GM19397 (cell line): ENCODE measurements at regions not wholly inside any gene's neighbourhood (a gene's known extent, or its start where the extent isn't known, plus 50 kb on each side); places are given as distances from the start of the nearest gene placed in this dataset.

Source experiments
- ATAC-seq: cut with Tn5 transposase; IDR thresholded peaks from one replicate; pipeline ENCODE4 v1.9.1; 2021; ENCODE audit warnings: mild to moderate bottlenecking, moderate library complexity; ENCODE audit not compliant: unreplicated experiment

DNA sequence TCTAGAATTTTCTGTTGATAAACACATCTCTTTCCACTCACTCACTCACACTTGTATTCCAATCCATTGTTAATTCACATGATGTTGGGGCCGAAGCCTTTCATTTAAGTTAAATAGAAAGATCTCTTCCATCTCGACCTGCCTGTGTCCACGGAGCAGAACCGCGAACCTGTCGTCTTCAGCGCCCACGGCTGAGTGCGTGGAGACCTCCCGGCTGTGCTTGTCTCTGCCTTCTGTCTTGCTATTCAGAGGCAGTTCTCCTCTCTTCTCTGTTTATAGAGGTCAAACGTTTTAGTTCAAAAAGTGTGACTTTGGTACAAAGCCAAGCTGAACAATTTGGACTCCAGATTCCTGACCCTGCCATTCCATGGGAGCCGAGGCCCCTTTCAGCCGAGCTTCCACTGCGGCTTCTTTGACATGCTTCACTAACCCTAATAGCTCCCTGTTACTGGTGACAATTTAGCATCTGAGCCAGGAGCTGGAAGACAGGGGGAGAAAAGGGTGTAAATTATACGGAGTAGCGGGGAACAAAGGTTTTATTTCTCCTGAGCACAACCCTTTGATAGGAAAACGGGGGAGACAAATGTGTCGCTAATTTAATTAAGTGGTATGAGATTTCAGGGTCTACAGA lies 314.4 kb upstream of the IRX4 start:
- no peak for ATAC-seq

DNA sequence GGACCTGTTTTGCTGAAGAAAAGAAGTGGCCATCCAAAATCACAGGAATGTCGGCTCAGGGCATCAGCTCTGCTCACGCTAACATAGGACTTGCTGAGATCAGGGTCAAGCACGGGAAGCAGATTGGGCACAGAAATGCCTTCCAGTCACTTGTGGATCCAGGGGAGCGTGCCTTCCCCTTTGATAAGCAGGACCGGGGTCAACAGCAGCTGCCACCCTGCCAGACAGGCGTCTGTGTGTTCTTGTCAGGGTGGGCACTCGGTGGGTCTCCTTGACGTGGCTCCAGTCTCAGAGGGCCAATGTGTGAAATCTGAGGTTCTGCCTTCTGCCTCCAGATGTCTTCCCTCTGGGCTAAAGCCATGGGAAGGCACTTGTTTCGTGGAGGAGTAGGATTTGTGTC lies 313.7 kb upstream of the IRX4 start:
- ATAC-seq: no peak

DNA sequence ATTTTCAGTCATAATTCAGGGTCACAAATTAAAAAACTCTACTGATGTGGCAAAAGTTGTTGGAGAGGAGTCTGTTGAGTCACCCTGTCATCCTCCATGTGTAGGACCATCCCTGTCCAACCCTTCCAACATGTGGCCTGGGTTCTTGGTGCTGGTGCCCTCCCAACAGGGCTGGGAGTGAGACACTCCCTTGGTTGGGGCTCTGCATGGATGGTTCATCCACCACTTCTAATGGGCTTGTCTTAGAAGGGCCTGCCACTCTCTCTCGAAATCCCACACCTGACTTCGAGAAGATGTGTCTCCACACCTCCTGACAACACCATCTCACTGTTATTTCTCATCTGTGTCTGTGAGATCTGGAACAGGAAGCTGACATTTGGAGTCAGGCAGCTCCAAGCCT lies 312.2 kb upstream of the IRX4 start:
- ATAC-seq: no peak

GRCh38 chr5:2194236-2194555 lies 311.5 kb upstream of the IRX4 start:
- ATAC-seq: no peak

DNA sequence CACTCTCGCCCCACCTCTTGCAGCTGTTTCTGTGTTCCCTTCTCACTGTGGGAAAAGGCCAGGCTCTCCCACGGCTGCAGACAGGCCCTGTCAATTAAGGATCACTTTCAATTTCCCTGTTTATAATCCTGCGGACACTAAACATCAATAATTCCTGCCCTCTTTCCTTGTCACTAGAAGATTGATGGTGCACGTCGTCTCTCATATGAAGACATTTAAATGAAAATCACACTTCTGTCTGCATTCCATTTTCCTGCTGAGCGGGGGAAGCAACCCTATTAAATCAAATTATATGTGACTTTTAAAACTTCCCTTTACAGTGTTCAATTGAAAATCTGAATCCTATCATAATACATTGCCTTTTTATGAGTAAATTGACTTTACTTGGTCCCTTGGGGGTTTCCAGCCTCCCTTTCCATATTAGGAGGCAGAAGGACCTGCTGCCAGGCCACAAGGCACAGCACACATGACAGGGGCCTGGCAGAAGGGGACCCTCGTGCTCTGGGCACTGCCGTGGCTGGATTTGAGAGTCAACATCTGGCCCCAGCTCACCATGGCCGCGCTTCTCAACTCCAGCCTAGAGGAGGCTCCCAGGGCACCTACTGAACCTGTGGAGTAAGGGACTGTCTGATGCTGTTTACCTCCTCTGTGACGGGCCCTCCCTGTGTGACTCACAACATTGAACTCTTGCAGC lies 311.0 kb upstream of the IRX4 start:
- ATAC-seq: no peak

- no peak for ATAC-seq
Measured at GRCh38 chr5:2193142-2193541, 310.4 kb upstream of the IRX4 start.

DNA sequence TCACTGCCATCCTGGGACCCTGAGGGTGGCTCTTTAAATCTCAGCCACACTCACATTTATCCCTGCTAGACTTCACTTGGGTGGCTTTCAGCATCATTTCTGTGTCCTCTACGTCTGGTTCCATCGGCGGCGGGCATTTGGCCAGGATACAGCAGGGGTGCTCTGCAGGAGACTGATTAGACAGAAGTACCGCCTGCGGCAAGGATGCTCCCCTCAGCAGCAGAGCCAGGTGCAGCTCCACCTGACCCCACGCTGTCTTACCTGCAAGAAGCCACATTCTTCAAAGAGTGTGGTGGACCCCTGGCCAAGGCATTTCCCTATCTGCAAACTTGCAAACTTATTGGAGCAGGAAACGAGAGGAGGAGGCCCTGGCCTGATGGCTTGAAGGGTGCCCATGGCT lies 309.8 kb upstream of the IRX4 start:
- no peak for ATAC-seq

- no peak for ATAC-seq
Measured at GRCh38 chr5:2191972-2192371, 309.2 kb upstream of the IRX4 start.

- ATAC-seq: no peak
Measured at GRCh38 chr5:2190549-2190948, 307.8 kb upstream of the IRX4 start.

DNA sequence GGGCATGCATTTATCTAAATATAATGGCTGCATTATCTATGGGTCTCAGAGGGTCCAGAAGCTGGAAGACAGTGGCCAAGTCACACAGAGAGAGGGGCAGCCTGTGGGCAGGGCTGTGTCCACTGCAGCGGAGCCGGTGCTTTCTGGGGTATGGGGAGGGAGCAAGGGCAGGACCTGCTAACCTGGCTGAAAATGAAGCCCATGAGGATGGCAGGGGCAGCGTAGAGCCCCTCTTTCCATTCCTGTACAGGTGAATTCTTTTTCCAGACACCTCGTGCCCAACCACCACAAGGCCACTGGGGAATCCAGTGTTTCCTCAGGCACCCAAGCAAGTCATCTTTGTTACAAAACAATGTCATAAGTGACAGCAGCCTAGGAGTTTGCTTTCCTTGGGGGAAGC lies 305.9 kb upstream of the IRX4 start:
- ATAC-seq: no peak

DNA sequence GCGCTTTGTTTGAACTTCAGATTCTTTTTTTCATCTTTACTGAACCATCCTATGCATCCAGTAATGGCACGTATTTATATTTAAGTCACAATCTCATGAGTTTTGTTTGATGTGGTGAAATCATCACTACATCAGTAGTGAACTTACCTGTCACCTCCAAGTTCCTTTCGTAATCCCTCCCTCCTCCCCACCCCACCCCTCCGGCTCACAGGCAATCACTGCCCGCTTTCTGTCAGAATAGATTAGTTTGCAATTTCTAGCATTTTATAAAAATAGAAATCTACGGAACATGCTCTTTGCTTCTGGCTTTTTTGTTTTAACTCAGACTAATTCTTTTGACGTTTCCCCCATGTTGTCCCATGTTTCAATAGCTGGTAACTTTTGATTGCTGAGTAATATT lies 305.4 kb upstream of the IRX4 start:
- ATAC-seq: no peak

- ATAC-seq: no peak
Measured at GRCh38 chr5:2187687-2188086, 305.0 kb upstream of the IRX4 start.

DNA sequence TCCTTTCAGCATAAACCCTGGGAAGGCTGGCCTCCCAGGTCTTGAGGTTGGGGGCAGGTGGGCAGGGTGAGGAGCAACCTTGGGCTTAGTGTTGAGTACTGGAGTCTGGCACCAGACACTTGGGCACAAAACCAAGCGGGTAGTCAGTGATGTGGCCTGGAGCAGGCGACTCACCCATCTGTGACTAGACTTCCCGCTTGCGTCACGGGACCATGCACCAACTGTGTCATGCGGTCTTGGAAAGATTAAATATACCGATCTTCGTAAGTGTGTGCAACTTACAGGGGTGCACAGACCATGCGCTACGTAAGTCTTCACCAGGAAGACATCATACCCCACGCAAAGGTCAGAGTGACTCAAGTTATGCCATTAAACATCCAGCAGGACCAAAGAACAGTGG lies 304.4 kb upstream of the IRX4 start:
- no peak for ATAC-seq

GRCh38 chr5:2186472-2187015 lies 303.8 kb upstream of the IRX4 start:
- no peak for ATAC-seq

- no peak for ATAC-seq
Measured at GRCh38 chr5:2185646-2186471, 303.1 kb upstream of the IRX4 start.

DNA sequence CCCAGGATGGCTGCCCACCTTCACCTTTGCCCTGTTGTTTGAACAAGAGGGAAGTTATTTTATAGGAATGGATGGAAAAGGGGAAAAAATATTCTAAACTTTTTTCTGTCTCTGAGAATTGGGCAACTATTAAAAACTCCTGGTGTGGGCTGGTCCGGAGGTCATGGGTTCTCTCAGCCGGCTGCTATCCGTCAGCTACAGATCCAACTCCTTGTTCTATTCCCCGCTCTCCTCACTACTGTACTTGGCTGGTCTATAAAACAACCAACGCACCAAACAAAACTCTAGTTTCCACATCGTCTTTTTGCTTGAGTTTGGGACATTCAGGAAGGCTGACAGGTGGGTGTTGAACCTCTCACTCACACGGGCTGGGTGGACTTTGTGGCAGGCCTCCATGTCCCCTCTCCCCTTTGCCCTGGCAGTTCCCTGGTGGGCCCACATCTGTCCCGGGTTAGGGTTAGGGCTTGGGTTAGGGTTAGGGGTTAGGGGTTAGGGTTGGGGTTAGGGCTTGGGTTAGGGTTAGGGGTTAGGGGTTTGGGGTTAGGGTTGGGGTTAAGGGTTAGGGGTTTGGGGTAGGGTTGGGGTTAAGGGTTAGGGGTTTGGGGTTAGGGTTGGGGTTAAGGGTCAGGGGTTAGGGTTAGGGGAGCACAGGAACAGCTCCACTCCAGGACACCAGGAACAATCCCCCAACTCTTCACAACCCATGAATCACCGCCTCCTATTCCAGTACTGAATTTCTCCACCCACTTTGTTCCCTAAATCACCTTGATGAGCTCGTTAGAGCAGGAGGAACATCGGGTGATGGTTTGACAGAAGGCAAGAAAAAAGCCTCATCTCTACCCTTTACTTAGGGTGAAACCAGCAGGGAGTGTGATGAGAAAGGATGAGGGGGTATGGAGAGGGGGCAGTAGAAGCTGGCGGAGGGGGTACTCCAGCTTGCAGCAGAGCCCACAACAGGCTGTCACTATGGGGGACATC lies 302.1 kb upstream of the IRX4 start:
- no peak for ATAC-seq

DNA sequence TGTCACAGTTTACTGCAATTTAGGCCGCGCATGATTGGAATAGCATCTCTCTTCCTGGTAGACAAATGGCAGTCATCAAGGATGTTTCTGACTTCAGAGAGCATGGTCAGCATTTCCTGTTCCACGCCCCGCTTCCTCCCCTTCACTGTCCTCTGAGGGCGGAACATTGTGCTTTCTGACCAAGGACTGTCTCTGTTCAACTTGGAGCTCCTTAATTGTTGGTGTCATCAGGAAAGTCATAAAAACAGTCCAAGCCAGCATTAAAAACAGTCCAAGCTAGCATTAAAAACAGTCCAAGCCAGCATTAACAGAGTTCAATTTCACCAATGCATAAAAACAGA lies 301.3 kb upstream of the IRX4 start:
- no peak for ATAC-seq

DNA sequence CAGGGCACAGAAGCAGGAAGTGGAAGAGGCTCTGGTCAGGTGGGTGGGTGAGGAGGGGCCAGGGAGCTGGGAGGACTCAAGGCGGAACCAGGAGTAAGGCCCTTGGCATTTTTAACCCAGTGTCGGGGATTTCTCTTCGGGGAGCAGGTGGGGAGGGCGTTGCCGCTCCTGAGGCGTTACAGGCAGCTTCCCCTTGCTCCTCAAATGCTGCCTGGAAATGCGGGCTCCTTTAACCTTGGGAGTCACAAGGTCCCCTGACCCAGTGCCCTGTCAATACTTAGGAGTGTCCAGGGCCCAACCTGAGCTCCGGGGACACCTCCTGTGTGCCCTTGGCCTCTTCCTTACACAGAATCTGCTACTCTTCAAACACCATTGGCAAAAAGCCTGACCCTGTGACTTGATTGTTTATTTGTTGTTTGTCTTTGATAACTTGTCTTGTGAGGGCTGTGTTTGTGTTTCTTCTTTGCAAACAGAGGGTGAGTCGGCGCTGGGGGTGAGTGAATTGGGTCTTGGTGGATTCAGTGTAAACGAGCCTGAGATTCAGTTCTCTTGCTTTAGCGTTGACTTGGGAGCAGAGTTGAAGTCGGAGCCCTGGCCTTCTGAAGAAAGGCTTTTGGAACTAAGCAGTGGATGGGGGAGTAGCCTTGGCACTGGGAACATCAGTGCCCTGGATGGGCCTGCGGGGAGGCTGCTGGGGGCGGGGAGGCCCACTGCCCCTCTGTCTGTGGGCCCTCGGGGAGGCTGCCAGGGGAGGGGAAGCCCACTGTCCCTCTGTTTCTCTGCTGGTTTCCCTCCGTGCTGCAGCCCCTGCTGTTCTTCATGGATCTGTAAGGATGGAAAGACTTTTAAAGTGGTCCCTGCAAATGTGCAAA lies 300.7 kb upstream of the IRX4 start:
- ATAC-seq: no peak

DNA sequence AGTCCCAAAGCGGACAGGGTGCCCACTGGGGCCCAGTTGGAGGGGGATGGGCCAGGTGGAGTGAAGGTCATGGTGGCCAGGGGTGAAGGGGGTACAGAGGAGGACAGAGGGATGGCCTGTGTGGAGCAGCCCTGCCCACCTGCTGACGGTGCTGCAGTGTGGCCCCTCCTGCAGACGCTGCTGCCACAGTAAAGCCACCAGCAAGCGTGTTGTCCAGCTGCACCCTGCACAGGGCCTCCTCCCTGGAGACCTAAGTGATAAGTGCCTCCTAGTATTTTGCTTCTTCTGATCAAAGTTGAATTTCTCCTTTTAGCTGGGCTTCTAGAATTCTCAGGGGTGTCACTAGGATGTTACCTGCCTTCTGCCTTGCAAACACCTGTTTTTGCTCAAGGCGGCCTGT lies 299.3 kb upstream of the IRX4 start:
- no peak for ATAC-seq

GRCh38 chr5:2181557-2181956 lies 298.8 kb upstream of the IRX4 start:
- no peak for ATAC-seq
